Breast epithelium (tissue), 3 donors: ENCODE measurements at regions not wholly inside any gene's neighbourhood (a gene's known extent, or its start where the extent isn't known, plus 50 kb on each side); places are given as distances from the start of the nearest gene placed in this dataset.

Experiments
- POLR2A ChIP-seq: fragments of 450-650 bp; IDR thresholded peaks from one replicate; pipeline ENCODE4 v1.6.1; 2016; ENCODE audit warnings: antibody characterized with exemption, mild to moderate bottlenecking, moderate library complexity
- POLR2AphosphoS5 ChIP-seq, 3 donors: sonication (generic); formaldehyde crosslinking; IDR thresholded peaks; one replicate each; pipeline ENCODE4 v1.6.1; 2017; ENCODE audit warnings: antibody characterized with exemption in 3 of 3
- TF ChIP-seq, protein P1 (sequence below), 3 donors: fragments of 450-650 bp; IDR thresholded peaks; one replicate each; pipeline ENCODE4 v1.5.1; 2016 to 2017; ENCODE audit warnings: antibody characterized with exemption in 3 of 3, mild to moderate bottlenecking in 3 of 3, moderate library complexity in 3 of 3

- TF ChIP-seq POLR2A = no peak
- TF ChIP-seq, protein P1, sequence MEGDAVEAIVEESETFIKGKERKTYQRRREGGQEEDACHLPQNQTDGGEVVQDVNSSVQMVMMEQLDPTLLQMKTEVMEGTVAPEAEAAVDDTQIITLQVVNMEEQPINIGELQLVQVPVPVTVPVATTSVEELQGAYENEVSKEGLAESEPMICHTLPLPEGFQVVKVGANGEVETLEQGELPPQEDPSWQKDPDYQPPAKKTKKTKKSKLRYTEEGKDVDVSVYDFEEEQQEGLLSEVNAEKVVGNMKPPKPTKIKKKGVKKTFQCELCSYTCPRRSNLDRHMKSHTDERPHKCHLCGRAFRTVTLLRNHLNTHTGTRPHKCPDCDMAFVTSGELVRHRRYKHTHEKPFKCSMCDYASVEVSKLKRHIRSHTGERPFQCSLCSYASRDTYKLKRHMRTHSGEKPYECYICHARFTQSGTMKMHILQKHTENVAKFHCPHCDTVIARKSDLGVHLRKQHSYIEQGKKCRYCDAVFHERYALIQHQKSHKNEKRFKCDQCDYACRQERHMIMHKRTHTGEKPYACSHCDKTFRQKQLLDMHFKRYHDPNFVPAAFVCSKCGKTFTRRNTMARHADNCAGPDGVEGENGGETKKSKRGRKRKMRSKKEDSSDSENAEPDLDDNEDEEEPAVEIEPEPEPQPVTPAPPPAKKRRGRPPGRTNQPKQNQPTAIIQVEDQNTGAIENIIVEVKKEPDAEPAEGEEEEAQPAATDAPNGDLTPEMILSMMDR (IDR thresholded peaks at IDR 0.05) = no peak
- no peak for TF ChIP-seq POLR2AphosphoS5 (IDR thresholded peaks at IDR 0.05)
These were observed 526.7 kb downstream of the PDHA2 start for GRCh38 chr4:96366632-96367031.
